ENCODE measurements at regions not wholly inside any gene's neighbourhood (a gene's known extent, or its start where the extent isn't known, plus 50 kb on each side); places are given as distances from the start of the nearest gene placed in this dataset.

- TF ChIP-seq CTCF (IDR thresholded peaks at IDR 0.05): no peak
- TF ChIP-seq ZFX (IDR thresholded peaks at IDR 0.05; ENCODE audit: borderline replicate concordance): no peak
Observed at GRCh38 chr9:111258209-111258874, 71.7 kb downstream of the OR2K2 start.
